GM21786 (cell line): ENCODE measurements at regions not wholly inside any gene's neighbourhood (a gene's known extent, or its start where the extent isn't known, plus 50 kb on each side); places are given as distances from the start of the nearest gene placed in this dataset.
A peak's percentile ranks its signal among the peaks of the same experiment; 100 is the strongest.

Experiments
- ATAC-seq: cut with Tn5 transposase; IDR thresholded peaks from one replicate; pipeline ENCODE4 v1.9.1; 2021; ENCODE audit not compliant: unreplicated experiment

GRCh38 chr9:107756091-107756490 lies 266.5 kb upstream of the KLF4 start:
- ATAC-seq: no peak

DNA sequence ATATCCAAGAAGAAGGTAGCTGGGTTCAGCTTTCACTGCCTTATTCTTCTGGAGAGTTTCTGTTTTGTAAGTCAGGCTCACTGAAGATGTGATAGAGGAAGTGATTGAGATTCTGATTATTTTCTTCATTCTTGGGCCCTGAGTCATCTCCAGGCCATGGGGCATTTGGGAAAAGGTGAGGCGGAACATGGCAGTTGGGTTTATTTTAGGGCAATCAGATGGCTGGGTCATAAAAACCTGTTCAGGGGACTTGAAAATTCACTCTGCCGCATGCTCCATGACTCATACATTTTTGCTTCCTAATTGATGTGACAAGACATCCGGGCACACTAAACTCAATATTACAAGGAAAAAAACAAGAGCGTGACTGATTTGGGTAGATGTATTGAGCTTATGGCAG lies 265.7 kb upstream of the KLF4 start:
- no peak for ATAC-seq

DNA sequence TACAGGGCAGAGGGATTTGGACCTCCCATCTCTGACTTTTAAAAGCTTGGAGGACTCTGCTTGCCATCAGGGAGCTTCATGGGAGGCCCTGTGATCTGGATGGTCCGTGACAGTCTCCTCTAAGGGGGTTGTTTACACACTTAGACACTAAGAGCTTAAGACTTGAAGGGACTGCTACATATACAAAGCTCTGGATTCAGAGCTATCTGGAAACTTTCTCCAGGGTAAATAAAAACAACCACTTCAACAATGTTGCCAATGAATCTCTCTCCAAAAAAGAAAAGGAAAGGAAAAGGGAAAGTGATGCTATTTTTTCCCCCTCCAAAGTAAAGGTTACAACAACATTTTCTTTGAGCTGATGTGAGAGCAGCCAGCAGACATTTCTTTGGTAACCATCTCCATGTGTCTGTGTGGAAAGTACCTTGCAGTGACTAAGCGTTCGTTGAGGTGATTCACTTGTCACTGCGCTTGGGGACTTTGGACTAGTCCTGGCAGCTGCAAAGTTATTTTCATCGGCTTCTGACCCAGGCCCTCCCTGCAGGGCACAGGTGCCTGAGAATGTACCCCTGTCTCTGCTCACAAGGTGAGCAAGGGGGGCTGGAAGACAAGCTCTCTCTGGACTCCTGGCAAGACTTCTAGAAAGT lies 262.1 kb upstream of the KLF4 start:
- peak; percentile 83 for ATAC-seq

- peak; percentile 2 for ATAC-seq
Measured at GRCh38 chr9:107750741-107751566, 261.4 kb upstream of the KLF4 start.

GRCh38 chr9:107749787-107750444 lies 260.3 kb upstream of the KLF4 start:
- ATAC-seq: no peak

DNA sequence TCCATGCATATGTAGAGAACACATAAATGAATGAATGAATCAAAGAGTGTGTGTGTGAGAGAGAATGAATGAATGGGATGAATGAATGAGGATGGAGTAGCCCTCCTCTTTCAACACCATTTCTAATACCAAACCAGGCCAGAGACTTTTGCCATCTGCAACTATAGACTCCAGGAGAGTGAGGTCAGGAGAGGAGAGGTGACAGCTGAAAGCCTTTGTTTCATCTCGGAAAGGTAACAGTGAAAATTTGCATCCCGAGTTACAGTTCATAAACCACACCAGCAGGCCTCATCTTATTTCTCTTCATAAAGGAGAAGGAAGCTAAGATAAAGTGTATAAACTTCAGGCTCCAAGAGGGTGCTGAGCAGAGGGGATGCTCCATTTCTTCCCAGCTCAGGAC lies 255.3 kb upstream of the KLF4 start:
- ATAC-seq: peak; percentile 51

DNA sequence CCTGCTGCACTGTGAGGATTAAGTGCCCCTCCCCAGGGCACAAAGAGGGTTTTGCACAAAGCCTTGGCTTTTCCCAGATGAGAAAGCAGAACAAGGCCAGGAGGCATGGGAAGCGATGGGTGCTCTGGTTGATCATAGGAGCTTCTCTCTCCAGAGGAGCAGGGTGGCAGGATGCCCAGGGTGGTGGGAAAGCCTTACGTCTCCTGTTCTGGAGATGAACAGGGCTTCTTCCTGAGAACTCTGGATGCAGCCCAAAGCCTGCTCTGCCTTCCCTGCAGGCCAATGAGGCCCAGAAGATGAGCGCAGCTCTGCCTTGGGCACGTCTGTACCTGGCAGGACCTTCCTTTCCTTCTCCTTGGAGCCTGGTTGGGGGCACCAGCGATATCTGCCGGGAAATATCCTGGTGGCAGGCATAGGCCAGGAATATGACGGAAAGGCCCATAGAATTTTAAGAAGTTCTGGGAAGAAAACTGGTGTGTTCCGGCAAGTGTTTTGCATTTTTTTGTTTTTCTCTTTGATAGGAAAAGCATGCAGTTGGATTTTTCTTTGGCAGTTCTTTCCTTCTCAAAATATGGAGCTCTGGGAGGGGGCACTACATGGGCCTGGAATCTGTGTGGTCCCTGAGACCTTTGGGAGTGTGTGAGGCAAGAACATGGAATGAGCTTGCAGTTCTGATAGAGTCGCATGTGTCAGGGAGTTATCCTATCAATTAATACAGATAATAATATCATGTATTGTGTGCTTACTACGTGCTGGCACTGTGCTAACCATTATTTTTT lies 253.2 kb upstream of the KLF4 start:
- no peak for ATAC-seq

GRCh38 chr9:107740088-107740980 lies 250.8 kb upstream of the KLF4 start:
- no peak for ATAC-seq

GRCh38 chr9:107739601-107740082 lies 250.1 kb upstream of the KLF4 start:
- no peak for ATAC-seq

DNA sequence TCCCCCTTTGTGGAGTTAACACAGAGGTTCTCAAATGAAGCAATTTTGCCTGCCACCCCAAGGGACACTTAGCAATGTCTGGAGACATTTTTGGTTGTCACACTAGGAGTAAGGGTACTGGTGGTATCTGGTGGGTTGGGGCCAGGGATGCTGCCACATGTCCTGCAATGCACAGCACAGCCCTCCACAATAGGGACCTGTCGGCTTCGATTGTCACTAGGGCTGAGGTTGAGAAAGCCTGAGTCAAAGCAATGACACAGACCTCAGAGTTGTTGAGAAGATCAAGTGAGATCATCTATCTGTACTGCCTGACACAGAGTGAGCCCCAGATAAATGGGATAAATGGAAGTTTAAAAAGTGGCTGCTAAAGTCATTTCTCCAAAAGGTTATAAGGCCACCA lies 249.2 kb upstream of the KLF4 start:
- no peak for ATAC-seq

DNA sequence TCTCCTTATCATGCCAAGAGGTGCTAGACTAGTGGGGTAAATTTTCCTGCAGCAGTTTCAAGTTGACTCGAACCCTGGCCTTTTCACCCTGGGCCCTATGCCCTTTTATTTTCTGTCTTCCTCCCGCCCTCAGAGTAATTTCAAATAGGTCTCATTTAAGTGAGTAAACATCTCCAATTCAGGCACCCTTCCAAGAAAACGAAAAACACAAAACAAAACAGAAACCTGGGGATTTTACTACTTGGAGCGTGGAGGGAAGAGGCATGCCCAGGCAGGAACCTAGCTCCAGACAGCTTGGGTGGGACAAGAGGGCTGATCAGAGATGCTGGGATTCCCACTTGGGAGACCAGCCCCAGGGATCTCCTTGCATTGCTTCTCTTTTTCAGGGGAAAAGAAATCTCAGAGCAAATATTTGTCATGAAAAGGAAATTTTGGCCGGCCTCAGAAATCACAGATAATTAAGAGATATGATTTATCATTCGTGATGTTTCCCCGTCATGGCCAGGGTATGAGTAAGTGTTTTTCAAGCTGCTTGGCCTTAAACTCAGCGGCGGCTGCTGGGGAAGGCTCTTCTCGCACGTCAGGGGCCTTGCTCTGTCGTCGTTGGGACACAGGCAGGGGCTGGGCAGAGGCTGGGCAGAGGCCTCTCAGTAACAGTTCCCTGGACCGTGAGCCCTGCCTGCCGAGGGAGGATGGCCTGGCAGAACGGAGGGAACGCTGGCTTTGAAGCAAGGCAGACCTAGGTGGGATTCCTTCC lies 248.6 kb upstream of the KLF4 start:
- ATAC-seq: no peak

- ATAC-seq: no peak
Measured at GRCh38 chr9:107737610-107737986, 248.0 kb upstream of the KLF4 start.

DNA sequence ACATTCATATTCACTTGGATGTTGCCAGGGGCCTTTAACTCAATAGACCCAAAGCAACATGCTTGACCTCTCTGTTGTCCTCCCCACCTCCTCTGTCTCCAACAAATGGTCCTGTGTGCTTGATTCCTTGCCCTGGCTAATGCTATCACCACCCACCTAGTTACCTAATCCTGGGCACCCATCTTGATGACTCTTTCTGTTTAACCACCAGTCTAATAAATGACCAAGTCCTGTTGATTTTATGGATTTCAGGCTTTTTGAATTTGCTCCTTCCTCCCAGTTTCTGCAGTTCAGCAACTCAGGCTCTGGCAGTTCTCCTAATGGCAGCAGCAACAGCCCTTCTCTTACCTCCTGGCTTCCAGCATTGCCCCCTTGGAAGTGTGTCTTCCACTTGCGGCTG lies 246.3 kb upstream of the KLF4 start:
- no peak for ATAC-seq

DNA sequence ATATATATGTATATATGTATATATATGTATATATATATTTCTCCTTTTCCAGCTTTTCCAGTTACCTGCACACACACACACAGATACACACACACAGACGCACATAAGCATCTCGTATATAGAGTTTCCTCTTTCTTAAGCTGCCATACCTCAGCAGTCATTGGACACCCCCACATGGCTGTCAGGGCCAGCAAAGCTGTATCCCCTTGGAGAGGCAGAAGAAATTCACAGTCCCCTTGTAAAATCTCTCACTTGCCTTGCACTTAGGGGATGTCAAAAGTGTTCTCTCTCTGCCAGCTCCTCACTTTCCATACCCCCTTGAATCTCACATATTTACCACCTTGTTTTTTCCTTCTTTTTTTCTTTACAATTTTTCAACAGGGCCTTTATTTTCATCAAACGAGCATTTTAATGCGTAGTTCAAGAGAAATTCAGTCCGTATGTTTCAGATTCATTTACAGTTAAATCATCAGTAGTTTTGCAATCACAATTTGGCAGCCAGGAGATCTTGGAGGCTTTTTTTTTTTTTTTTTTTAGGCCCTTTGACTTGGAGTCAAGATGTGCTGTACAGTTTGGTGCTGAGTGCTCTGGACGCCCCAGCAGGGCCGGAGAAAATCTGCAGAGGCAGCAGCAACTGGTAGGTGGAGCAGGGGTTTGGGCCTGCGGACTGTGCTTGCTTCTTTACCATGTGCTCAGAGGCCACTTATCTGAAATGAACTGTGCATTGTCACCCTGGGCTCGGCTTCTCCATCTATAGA lies 244.9 kb upstream of the KLF4 start:
- ATAC-seq: no peak

GRCh38 chr9:107733523-107733894 lies 243.9 kb upstream of the KLF4 start:
- ATAC-seq: no peak

DNA sequence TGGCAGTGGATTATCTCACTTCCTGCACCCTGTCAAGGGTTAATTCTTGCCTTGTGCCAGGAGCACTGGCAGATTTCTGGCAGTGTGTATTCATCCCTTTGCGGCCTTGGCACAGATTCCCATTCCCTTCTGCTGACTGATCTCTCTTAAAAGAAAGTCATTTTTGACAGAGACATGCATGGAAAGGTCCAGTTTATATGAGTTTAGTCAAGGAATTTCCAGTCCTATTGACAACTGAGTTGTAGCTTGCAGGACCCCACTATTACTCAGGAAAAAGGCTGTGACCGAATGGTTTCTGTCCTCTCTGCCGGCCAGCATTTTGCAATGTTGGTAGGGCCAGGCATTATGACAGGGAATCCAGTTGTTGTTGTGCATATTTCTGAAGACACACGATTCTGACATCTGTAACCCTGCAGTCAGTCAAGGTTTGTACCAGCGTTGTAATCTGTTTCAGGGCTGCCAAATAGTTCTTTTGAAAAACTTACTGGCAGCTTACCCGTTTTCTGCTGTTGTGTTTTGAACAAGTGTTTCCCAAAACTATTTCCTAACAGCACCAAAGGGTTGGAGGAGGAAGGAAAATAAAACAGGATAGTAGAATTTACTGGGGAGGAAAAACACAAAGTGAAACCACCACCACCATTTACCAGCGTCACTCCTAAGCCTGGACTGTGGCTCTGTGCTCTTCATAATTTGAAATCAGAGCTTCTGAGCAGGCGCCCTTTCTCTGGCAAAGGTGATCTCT lies 243.4 kb upstream of the KLF4 start:
- ATAC-seq: no peak

- ATAC-seq: no peak
Measured at GRCh38 chr9:107731115-107731762, 241.7 kb upstream of the KLF4 start.

GRCh38 chr9:107730666-107731065 lies 241.1 kb upstream of the KLF4 start:
- no peak for ATAC-seq
